ENCODE measurements at regions not wholly inside any gene's neighbourhood (a gene's known extent, or its start where the extent isn't known, plus 50 kb on each side); places are given as distances from the start of the nearest gene placed in this dataset.

- DNase-seq: no peak
Observed at GRCh38 chr3:16114930-16115329, 59.5 kb upstream of the GALNT15 start.

GRCh38 chr3:16118396-16118795, 56.1 kb upstream of the GALNT15 start:
- no peak for DNase-seq

- no peak for DNase-seq
Observed at GRCh38 chr3:16119887-16120286, 54.6 kb upstream of the GALNT15 start.

GRCh38 chr3:16121391-16121790, 53.1 kb upstream of the GALNT15 start:
- DNase-seq: no peak

GRCh38 chr3:16122155-16122554, 52.3 kb upstream of the GALNT15 start:
- DNase-seq: no peak

- DNase-seq: no peak
Observed at GRCh38 chr3:16122661-16123060, 51.8 kb upstream of the GALNT15 start.

GRCh38 chr3:16124636-16125035, 49.8 kb upstream of the GALNT15 start:
- DNase-seq: no peak

All from NCI-H774 (cell line).